SK-N-SH (cell line): ENCODE measurements at regions not wholly inside any gene's neighbourhood (a gene's known extent, or its start where the extent isn't known, plus 50 kb on each side); places are given as distances from the start of the nearest gene placed in this dataset.

Experiments used
- CTCF ChIA-PET: fragments of 300-600, 350-600 bp; formaldehyde crosslinking; extraction: SDS; loops from one replicate; lab custom pipeline; 2021; lab: Yijun Ruan, JAX
- POLR2A ChIA-PET: fragments of 350-600 bp; sonication (Branson Sonifier 250); formaldehyde crosslinking; extraction: SDS; loops from one replicate; lab custom pipeline; 2020; ENCODE audit warnings: antibody characterized with exemption, inconsistent platforms; lab: Yijun Ruan, JAX
- DNase-seq: peaks from one replicate; pipeline ENCODE4 v3.0.0; 2012
- H2AFZ ChIP-seq: fragments of 200-600 bp; sonication (generic); 2 replicates; pipeline ENCODE4 v1.8.1; 2016; ENCODE audit warnings: antibody characterized with exemption, mild to moderate bottlenecking, low read depth
- H3F3A ChIP-seq: fragments of 200-600 bp; sonication (generic); replicated peaks from 2 replicates; pipeline ENCODE3; 2016; ENCODE audit warnings: antibody characterized with exemption, mild to moderate bottlenecking; ENCODE audit not compliant: insufficient read depth
- H3K27ac ChIP-seq, 2 experiments: fragments of 200-500 bp in 1 of 2; fragments of 200-600 bp in 1 of 2; sonication (Bioruptor generic) in 1 of 2; sonication (generic), shearing (Covaris generic) in 1 of 2; 2 replicates each; pipeline versions ENCODE4 v1.5.1 to v1.6.1; 2014 to 2016; ENCODE audit warnings: low read depth in 2 of 2, inconsistent platforms in 1 of 2, low read length in 1 of 2, mild to moderate bottlenecking in 1 of 2, mixed read lengths in 1 of 2
- H3K27me3 ChIP-seq: fragments of 200-600 bp; sonication (generic), shearing (Covaris generic); 2 replicates; pipeline ENCODE4 v1.6.1; 2016; ENCODE audit warnings: mixed run types; ENCODE audit not compliant: insufficient read depth
- H3K36me3 ChIP-seq, 2 experiments: fragments of 200-500 bp in 1 of 2; fragments of 200-600 bp in 1 of 2; sonication (Bioruptor generic) in 1 of 2; sonication (generic) in 1 of 2; replicated peaks in 1 of 2; 2 replicates each; pipeline versions ENCODE3 to v1.5.1; 2014 to 2016; ENCODE audit warnings: low read length in 1 of 2, mild to moderate bottlenecking in 1 of 2; ENCODE audit not compliant: insufficient read depth in 2 of 2, control insufficient read depth in 1 of 2
- H3K4me1 ChIP-seq, 2 experiments: fragments of 200-500 bp in 1 of 2; fragments of 200-600 bp in 1 of 2; sonication (Bioruptor generic) in 1 of 2; sonication (generic), shearing (Covaris generic) in 1 of 2; 2 replicates each; pipeline versions ENCODE4 v1.5.1 to v1.6.1; 2014 to 2016; ENCODE audit warnings: low read depth in 1 of 2, low read length in 1 of 2, mixed run types in 1 of 2; ENCODE audit not compliant: insufficient read depth in 2 of 2, control insufficient read depth in 1 of 2
- H3K4me2 ChIP-seq: fragments of 200-600 bp; sonication (generic), shearing (Covaris generic); 2 replicates; pipeline ENCODE4 v1.6.1; 2017; ENCODE audit warnings: mixed run types
- H3K4me3 ChIP-seq, 2 experiments: fragments of 200-500 bp in 1 of 2; fragments of 200-600 bp in 1 of 2; sonication (Bioruptor generic) in 1 of 2; sonication (generic), shearing (Covaris generic) in 1 of 2; 2 replicates each; pipeline versions ENCODE4 v1.5.1 to v1.8.1; 2014 to 2016; ENCODE audit warnings: low read depth in 2 of 2, inconsistent platforms in 1 of 2, low read length in 1 of 2, mild to moderate bottlenecking in 1 of 2, mixed read lengths in 1 of 2, moderate library complexity in 1 of 2
- H3K79me2 ChIP-seq: fragments of 200-600 bp; sonication (generic); 2 replicates; pipeline ENCODE4 v1.8.1; 2017; ENCODE audit warnings: mild to moderate bottlenecking; ENCODE audit not compliant: insufficient read depth
- H3K9ac ChIP-seq: fragments of 200-600 bp; sonication (generic); 2 replicates; pipeline ENCODE4 v1.6.1; 2017; ENCODE audit warnings: mixed run types
- H3K9me2 ChIP-seq: fragments of 200-600 bp; sonication (generic); 2 replicates; pipeline ENCODE4 v1.6.1; 2017; ENCODE audit warnings: mixed run types
- H3K9me3 ChIP-seq: fragments of 200-600 bp; sonication (generic); 2 replicates; pipeline ENCODE4 v1.6.1; 2017; ENCODE audit warnings: mixed run types, mild to moderate bottlenecking, moderate library complexity
- H4K20me1 ChIP-seq: fragments of 200-600 bp; sonication (generic); 2 replicates; pipeline ENCODE4 v1.6.1; 2017; ENCODE audit warnings: mild to moderate bottlenecking, mixed run types; ENCODE audit not compliant: insufficient read depth
- FOSL2 ChIP-seq: IDR thresholded peaks from 2 replicates; pipeline ENCODE4 v1.4.0; 2012; ENCODE audit warnings: low read depth, mild to moderate bottlenecking, moderate library complexity, borderline replicate concordance
- GABPA ChIP-seq: IDR thresholded peaks from 2 replicates; pipeline ENCODE4 v1.4.0; 2012; ENCODE audit warnings: low read depth, mild to moderate bottlenecking
- RAD21 ChIP-seq: IDR thresholded peaks from 2 replicates; pipeline ENCODE4 v1.6.1; 2012; ENCODE audit warnings: mild to moderate bottlenecking, low read length
- TCF12 ChIP-seq: IDR thresholded peaks from 2 replicates; pipeline ENCODE4 v1.4.0; 2012
- WGBS: methylation state at CpG from one replicate; pipeline ENCODE4 v1.1.6; 2017; ENCODE audit warnings: low lambda C conversion rate; 5-methylcytosine and 5-hydroxymethylcytosine counted together
- TF ChIP-seq, protein P1 (sequence below): fragments of 150-350 bp; IDR thresholded peaks from 2 replicates; pipeline ENCODE4 v1.6.1; 2017; ENCODE audit warnings: antibody characterized with exemption, low read length, low read depth, borderline replicate concordance
- TF ChIP-seq, protein P2 (sequence below): IDR thresholded peaks from 2 replicates; pipeline ENCODE4 v1.6.1; 2012; ENCODE audit warnings: mild to moderate bottlenecking, low read depth, low read length, moderate library complexity
- TF ChIP-seq, protein P3 (sequence below): fragments of 150-350 bp; IDR thresholded peaks from 2 replicates; pipeline ENCODE4 v1.6.1; 2016; ENCODE audit warnings: mild to moderate bottlenecking, low read depth, low read length
- TF ChIP-seq, protein P4 (sequence below): IDR thresholded peaks from 2 replicates; pipeline ENCODE4 v1.4.0; 2012; ENCODE audit warnings: low read depth, borderline replicate concordance

DNA sequence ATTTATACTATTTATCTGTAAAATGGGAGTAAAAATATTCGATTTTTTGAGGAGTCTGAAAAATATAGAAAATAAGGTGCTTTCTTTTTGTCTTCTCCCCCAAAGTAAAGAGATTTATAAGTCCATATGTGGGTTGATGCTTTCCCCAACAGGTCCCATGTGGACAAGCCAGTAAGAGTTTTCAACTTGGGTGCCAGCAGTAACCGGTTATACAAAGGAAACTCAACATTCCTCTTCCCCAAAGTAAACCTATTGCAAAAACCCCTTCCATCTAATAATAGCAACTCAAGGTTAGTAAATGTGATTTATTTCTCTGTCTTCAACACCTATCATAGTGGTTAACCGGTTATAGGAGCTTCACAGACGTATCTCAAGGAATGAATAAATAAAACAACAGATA lies 1206.9 kb upstream of the SEL1L start:
- Histone ChIP-seq H4K20me1 (no peaks in the 10 kb centered on the region), H3K9me2 (no peaks in the 10 kb centered on the region), H3K4me1 (no peaks in the 10 kb centered on the region), H3K9me3 (no peaks in the 10 kb centered on the region), H3K27ac (no peak overlapping the region), H2AFZ (no peak overlapping the region), H3K4me2 (no peak overlapping the region), H3K36me3 (no peaks in the 10 kb centered on the region), H3K4me3 (no peak overlapping the region), H3F3A (no peaks in the 10 kb centered on the region), H3K9ac (no peak overlapping the region), H3K27me3 (no peaks in the 10 kb centered on the region), H3K79me2 (no peaks in the 10 kb centered on the region)
- CTCF ChIA-PET, result no interaction called here
- POLR2A ChIA-PET, result no interaction called here
- DNase-seq, result no peak
- TF ChIP-seq GABPA (no peak), FOSL2 (no peak), RAD21 (no peak), TCF12 (no peak)
- TF ChIP-seq, protein P1, sequence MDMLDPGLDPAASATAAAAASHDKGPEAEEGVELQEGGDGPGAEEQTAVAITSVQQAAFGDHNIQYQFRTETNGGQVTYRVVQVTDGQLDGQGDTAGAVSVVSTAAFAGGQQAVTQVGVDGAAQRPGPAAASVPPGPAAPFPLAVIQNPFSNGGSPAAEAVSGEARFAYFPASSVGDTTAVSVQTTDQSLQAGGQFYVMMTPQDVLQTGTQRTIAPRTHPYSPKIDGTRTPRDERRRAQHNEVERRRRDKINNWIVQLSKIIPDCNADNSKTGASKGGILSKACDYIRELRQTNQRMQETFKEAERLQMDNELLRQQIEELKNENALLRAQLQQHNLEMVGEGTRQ, result no peak
- TF ChIP-seq, protein P2, sequence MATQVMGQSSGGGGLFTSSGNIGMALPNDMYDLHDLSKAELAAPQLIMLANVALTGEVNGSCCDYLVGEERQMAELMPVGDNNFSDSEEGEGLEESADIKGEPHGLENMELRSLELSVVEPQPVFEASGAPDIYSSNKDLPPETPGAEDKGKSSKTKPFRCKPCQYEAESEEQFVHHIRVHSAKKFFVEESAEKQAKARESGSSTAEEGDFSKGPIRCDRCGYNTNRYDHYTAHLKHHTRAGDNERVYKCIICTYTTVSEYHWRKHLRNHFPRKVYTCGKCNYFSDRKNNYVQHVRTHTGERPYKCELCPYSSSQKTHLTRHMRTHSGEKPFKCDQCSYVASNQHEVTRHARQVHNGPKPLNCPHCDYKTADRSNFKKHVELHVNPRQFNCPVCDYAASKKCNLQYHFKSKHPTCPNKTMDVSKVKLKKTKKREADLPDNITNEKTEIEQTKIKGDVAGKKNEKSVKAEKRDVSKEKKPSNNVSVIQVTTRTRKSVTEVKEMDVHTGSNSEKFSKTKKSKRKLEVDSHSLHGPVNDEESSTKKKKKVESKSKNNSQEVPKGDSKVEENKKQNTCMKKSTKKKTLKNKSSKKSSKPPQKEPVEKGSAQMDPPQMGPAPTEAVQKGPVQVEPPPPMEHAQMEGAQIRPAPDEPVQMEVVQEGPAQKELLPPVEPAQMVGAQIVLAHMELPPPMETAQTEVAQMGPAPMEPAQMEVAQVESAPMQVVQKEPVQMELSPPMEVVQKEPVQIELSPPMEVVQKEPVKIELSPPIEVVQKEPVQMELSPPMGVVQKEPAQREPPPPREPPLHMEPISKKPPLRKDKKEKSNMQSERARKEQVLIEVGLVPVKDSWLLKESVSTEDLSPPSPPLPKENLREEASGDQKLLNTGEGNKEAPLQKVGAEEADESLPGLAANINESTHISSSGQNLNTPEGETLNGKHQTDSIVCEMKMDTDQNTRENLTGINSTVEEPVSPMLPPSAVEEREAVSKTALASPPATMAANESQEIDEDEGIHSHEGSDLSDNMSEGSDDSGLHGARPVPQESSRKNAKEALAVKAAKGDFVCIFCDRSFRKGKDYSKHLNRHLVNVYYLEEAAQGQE, result no peak
- under 1% methylated on average over 4 of the region's 4 CpGs for WGBS

DNA sequence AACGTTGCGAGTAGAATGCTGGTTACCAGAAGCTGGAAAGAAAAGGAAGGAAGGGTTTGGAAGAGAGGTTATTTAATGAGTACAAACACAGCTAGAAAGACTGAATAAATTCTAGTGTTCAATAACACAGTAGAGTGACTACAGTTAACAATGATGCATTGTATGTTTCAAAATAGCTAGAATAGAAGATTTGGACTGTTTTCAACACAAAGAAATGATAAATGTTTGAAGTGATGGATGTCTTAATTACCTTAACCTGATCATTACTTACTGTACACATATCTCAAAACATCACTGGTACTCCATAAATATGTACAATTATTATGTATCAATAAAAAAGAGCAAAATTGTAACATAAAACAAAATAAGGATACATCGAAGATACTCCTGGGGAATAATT lies 1221.8 kb upstream of the SEL1L start:
- H3K27me3 ChIP-seq, result no peaks in the 10 kb centered on the region
- no peaks in the 10 kb centered on the region for H3F3A ChIP-seq
- ChIA-PET CTCF (no interaction called here), POLR2A (no interaction called here)
- H3K4me2 ChIP-seq, result no peak overlapping the region
- H3K9me2 ChIP-seq, result no peaks in the 10 kb centered on the region
- TF ChIP-seq, protein P3, sequence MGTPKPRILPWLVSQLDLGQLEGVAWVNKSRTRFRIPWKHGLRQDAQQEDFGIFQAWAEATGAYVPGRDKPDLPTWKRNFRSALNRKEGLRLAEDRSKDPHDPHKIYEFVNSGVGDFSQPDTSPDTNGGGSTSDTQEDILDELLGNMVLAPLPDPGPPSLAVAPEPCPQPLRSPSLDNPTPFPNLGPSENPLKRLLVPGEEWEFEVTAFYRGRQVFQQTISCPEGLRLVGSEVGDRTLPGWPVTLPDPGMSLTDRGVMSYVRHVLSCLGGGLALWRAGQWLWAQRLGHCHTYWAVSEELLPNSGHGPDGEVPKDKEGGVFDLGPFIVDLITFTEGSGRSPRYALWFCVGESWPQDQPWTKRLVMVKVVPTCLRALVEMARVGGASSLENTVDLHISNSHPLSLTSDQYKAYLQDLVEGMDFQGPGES, result no peak
- TF ChIP-seq, protein P4, sequence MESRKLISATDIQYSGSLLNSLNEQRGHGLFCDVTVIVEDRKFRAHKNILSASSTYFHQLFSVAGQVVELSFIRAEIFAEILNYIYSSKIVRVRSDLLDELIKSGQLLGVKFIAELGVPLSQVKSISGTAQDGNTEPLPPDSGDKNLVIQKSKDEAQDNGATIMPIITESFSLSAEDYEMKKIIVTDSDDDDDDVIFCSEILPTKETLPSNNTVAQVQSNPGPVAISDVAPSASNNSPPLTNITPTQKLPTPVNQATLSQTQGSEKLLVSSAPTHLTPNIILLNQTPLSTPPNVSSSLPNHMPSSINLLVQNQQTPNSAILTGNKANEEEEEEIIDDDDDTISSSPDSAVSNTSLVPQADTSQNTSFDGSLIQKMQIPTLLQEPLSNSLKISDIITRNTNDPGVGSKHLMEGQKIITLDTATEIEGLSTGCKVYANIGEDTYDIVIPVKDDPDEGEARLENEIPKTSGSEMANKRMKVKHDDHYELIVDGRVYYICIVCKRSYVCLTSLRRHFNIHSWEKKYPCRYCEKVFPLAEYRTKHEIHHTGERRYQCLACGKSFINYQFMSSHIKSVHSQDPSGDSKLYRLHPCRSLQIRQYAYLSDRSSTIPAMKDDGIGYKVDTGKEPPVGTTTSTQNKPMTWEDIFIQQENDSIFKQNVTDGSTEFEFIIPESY, result no peak
- 2% methylated on average over 3 of the region's 3 CpGs for WGBS
- no peaks in the 10 kb centered on the region for H4K20me1 ChIP-seq
- no peak overlapping the region for H3K27ac ChIP-seq
- H3K36me3 ChIP-seq, result no peaks in the 10 kb centered on the region
- H3K4me3 ChIP-seq, result no peak overlapping the region
- no peak overlapping the region for H3K9ac ChIP-seq
- H3K4me1 ChIP-seq, result no peaks in the 10 kb centered on the region
- H3K79me2 ChIP-seq, result no peaks in the 10 kb centered on the region
- DNase-seq, result no peak
- no peaks in the 10 kb centered on the region for H3K9me3 ChIP-seq
- no peak overlapping the region for H2AFZ ChIP-seq
